EL (cell line): ENCODE measurements at regions not wholly inside any gene's neighbourhood (a gene's known extent, or its start where the extent isn't known, plus 50 kb on each side); places are given as distances from the start of the nearest gene placed in this dataset.
A peak's percentile ranks its signal among the peaks of the same experiment; 100 is the strongest.

Experiments
- DNase-seq: peaks from one replicate; pipeline ENCODE4 v3.0.0-alpha.2; 2016

DNA sequence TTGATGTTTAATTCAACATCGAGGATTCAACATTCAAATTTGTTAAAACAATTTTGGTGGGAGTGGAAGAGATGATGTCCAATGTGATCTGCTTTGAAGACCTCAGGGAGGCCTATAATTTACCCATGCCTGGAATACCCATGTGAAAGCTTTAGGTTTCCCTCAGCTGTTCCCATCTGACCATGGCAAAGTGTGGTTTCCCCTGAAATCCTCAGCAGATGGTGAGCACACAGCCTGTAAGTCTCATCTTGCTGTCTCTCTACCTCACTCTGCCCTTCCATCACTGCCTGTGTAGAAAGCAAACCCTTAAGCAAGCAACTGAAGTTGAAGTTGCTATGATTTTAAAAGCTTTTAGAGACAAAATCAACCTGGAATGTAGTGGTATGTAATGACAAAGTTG lies 80.1 kb upstream of the ATF3 start:
- no peak for DNase-seq

DNA sequence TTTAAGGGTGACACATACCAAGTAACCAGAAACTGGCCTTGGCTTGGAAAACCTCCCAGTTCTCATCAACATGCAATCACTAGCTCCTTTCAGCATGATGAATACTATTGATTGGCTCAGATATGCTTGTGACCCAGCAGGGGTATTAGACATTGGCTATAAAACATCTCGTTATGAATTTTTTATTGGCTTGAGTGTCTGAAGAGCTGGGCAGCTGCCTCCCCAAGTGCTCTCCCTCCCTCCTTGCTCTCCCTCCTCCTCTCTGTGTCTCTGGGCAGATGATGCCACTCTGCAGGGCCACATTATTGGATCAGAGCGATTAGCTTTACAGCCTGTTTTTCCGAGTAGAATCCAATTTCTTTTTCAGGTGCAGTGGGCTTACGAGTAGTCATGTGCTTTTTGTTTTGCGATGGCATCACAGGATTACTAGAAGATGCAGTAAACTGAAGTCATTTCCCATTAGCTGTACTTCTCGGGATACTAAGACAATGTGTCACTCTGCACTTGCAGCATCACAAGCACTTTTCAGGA lies 79.3 kb upstream of the ATF3 start:
- DNase-seq = peak; percentile 80

DNA sequence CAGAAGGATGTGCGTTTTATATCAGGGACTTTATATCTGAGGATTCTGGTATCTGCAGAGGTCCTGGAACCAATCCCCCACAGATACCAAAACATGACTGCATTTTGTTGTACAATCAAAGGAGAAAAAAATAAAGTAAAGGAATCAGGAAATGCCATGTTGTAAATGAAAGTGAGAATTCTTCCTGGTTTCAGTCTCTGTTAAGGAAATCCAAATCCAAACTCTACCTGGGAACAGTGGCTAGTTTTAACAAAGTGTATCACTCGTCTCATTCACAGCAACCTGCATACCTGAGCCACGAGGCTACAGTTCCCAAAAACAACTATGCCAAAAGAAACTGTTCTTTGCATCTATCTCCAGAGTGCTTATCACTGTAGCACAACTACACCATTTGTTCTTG lies 77.3 kb upstream of the ATF3 start:
- DNase-seq = no peak

GRCh38 chr1:212531796-212532195 lies 76.8 kb upstream of the ATF3 start:
- no peak for DNase-seq

- no peak for DNase-seq
These were observed 76.0 kb upstream of the ATF3 start for GRCh38 chr1:212532469-212533147.

GRCh38 chr1:212533148-212533517 lies 75.4 kb upstream of the ATF3 start:
- no peak for DNase-seq

DNA sequence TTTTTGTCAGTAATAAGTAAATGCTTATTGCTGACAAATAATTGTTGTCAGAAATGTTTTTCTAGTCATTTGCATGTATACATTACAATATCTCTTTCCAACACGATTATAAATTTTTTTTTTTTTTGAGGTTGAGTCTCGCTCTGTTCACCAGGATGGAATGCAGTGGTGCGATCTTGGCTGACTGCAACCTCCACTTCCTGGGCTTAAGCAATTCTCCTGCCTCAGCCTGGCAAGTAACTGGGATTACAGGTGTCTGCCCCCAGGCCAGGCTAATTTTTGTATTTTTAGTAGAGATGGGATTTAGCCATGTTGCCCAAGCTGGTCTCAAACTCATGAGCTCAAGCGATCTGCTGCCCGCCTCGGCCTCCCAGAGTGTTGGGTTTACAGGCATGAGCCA lies 72.0 kb upstream of the ATF3 start:
- no peak for DNase-seq

DNA sequence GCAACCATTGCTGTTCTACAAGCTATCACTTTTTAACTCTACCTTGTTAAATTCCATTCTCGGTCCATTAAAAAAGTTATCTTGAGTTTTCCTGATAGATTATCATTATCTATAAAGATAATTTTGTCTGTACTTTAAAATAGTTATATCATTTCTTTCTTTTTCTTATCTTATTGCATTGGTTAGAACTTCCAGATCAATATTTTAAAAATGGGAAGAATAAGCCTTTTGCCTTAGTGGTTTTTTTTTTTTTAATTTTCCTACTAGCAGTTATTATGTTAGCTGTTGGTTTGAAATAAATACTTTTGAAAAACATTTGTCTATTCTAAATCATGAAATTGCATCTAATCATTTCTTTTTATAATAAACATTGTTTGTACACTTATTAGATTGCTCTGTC lies 71.0 kb upstream of the ATF3 start:
- DNase-seq = no peak

- DNase-seq = no peak
These were observed 68.7 kb upstream of the ATF3 start for GRCh38 chr1:212539737-212540430.

DNA sequence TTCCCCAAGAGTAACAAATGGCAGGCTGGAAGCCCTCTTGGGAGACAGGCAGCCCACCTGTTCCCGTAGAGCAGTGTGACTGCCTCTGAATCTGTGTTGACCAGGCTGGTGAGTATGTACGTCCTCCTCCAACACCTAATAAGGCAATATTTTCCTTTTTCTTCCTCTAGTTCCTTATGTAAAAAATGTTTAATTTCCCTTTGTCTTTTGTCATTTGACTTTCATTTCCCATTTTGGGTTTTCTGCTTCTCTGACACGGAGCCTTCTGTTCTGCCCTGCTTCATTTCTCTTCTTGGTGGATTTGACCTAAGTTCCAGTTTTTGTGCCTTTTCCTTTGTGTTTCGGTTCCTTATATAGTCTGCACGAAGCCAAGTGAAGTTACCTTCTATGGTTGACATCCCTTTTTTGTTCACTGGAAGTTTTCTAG lies 65.8 kb upstream of the ATF3 start:
- DNase-seq = no peak

- no peak for DNase-seq
These were observed 64.5 kb upstream of the ATF3 start for GRCh38 chr1:212544110-212544509.

DNA sequence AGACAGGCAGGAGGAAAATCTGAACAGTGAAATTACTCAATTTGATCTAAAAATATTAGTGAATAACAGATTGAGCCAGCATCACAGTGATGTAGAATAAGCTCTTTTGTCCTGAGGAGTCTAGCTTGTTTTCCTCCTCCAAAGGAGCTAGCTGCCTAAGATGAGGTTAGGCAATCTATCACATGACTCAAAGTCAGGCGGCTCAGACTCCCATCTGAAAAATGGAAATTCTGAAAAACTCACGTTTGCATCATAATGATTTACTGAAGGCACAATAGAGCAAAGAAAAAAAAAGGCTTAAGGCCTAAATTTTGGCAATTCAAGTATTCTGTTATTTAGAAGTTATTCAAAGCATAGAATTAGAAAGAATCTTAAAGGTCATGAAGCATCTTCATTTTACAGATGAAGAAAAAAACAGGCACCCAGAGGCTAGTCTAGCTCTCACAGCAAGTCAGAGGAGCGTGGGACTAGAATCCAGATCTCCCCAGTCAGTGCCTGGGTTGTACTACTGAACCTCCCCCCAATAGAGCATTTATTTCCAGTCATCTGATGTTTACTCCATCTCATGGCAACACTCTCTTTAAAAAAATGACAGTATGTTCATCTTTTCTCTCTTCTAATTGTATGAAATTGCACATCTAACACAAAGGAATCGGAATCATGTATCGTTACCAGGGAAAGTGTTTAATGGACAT lies 62.5 kb upstream of the ATF3 start:
- DNase-seq = peak; percentile 44

DNA sequence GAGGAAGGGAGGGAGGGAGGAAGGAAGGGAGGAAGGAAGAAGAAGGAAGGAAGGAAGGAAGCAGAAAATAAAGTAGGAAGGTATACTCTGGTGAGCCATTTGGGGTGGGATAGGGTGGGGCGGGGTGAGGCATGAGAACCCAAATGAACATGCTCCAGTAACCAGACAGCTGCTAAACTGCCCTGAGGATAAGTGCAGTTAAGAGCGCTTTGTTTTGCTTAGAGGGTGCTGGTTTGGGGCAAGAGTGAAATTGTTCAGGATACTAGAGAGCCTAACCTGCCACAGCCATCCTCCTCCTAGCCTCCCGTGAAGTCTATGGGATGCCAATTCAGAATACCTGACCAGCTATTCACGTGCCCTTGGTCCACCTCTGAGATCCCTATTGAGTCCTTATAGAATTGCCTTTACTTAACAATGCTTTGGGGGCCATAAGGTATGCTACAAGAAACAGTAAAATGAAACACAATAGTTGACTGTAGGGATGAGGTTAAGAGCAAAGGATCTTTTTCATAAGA lies 59.0 kb upstream of the ATF3 start:
- no peak for DNase-seq

GRCh38 chr1:212551929-212552328 lies 56.6 kb upstream of the ATF3 start:
- DNase-seq = no peak

- DNase-seq = no peak
These were observed 54.9 kb upstream of the ATF3 start for GRCh38 chr1:212553676-212554075.

DNA sequence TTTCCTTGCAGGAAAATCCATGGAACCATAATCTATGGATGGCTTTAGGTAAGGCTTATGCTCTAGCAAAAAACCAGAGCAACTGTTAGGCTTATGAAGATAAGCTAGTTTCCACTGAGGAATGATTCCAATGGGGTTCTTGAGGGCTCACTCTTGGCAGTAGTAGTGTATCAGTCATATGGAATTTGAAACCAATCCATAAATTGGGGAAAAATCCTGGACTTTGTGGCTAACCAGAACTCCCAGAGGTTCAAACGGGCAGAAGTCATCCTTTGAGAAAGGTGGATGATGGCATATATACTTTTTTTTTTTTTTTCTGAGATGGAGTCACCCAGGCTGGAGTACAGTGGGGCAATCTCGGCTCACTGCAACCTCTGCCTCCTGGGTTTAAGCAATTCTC lies 54.2 kb upstream of the ATF3 start:
- peak; percentile 45 for DNase-seq

GRCh38 chr1:212555426-212555825 lies 53.1 kb upstream of the ATF3 start:
- no peak for DNase-seq

GRCh38 chr1:212556822-212557549 lies 51.6 kb upstream of the ATF3 start:
- no peak for DNase-seq

DNA sequence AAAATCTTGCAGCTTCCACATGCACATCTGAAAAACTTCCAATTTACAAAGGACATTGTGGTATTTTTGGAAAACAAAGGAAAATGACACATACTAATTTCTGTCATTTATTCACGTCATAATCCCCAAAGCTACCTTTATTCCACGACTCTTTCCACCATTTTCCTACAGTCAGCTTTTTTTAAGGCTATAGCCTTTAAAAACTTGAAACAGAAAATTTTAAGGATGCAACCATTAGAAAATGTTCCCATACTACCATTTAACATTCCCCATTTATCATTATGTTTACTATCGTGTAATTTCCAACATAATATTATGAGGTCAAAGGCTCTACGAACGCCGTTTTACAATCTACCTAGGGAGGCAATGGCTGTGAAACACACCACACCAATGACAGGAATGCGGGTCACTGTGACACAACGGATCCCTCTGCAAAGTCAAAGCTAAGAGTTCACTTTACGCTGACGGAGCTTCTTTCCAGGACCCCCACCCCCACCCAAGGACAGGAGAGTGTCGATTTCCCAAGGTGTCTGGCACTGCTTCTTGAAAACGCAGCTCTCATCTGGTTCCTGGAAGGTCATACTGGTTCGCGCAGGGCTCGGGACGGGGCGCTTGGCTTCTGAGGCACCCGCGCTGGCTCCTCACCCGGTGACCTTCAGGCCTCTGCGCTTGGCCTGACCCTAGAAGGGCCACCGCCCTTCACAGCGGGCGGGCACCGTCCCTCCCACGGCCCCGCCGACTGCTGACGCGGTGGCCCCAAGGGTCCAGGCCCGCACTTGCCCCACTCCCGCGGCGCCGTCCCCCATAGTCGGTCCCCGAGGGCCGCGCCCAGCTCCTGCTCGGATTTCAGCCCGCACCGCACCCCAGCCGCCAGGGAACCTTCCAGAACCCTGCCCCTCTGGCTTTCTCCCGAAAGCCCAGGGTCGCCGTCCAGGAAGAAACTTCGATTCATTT lies 50.5 kb upstream of the ATF3 start:
- DNase-seq = peak; percentile 44

DNA sequence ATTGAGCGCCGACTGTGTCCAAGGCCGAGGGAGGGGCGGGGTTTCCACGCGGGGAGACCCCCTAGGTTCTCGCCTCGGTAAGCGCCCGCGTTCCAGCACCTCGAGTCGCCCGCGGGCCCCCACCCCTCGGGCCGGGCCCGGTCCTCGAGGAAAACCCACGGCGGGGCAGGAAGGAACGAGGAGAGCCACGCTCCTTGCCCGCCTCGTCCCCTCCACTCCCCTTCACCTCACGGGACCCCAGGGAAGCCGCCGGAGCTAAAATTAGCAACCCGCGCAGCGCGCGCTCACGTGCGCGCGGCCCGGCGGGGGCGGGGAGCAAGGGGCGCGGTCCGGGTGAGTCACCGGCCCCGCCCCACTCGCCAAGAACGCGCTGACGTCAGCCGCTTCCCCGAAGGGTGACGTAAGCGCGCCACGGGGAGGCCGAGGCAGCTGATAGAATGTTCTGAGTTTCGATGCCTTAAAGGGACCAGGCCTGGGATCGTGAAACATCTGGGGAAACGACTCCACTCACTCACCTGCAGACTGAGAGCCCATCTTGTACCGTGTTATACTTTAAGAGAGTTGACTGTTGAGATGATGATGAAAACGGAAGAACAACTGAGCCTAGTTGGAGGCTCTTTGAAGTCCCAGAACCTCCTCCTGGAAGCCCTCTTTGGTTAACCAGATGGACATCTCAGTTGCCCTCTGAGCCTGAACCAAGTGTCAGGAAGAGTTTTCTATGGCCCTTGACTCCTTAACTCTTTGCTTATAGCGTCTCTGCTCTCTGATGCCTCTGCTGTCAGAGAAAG lies 49.7 kb upstream of the ATF3 start:
- DNase-seq = peak; percentile 89
